Activated CD4-positive, alpha-beta T cell treated with anti-CD3 and anti-CD28 coated beads, Interleukin-2, amount 10 ng/mL, durations not matched to agents 7 days and 5 days (primary cell): ENCODE measurements at regions not wholly inside any gene's neighbourhood (a gene's known extent, or its start where the extent isn't known, plus 50 kb on each side); places are given as distances from the start of the nearest gene placed in this dataset.

Source experiments
- CTCF ChIA-PET: fragments of 350-600 bp; sonication (Branson Sonifier 250); formaldehyde crosslinking; loops from one replicate; lab custom pipeline; 2021; ENCODE audit warnings: antibody characterized with exemption; lab: Charles Lee
- POLR2A ChIA-PET: fragments of 350-600 bp; sonication (Branson Sonifier 250); formaldehyde crosslinking; loops from one replicate; lab custom pipeline; 2021; ENCODE audit warnings: antibody characterized with exemption; lab: Charles Lee
- DNase-seq: peaks from one replicate; pipeline ENCODE4 v3.0.0-alpha.2; 2020
- H3K27ac Mint-ChIP-seq: one replicate; pipeline ENCODE4 v1.8.0; 2021; ENCODE audit warnings: mild to moderate bottlenecking, moderate library complexity, mixed read lengths
- H3K27me3 Mint-ChIP-seq: one replicate; pipeline ENCODE4 v1.8.0; 2021; ENCODE audit warnings: mixed read lengths
- H3K36me3 Mint-ChIP-seq: one replicate; pipeline ENCODE4 v1.8.0; 2021; ENCODE audit warnings: low read depth, mixed read lengths
- H3K4me1 Mint-ChIP-seq: one replicate; pipeline ENCODE4 v1.8.0; 2021; ENCODE audit warnings: mixed read lengths
- H3K4me3 Mint-ChIP-seq: one replicate; pipeline ENCODE4 v1.8.0; 2021; ENCODE audit warnings: mild to moderate bottlenecking, moderate library complexity, mixed read lengths
- H3K9me3 Mint-ChIP-seq: one replicate; pipeline ENCODE4 v1.8.0; 2021; ENCODE audit warnings: mixed read lengths

GRCh38 chr14:84013424-84013823 is 1516.5 kb upstream of the FLRT2 start:
- no peaks in the 10 kb centered on the region for H3K27me3 Mint-ChIP-seq
- H3K4me3 Mint-ChIP-seq, result no peak overlapping the region
- no peaks in the 10 kb centered on the region for H3K4me1 Mint-ChIP-seq
- POLR2A ChIA-PET, result no interaction called here
- H3K36me3 Mint-ChIP-seq, result no peaks in the 10 kb centered on the region
- H3K27ac Mint-ChIP-seq, result no peak overlapping the region
- DNase-seq, result no peak
- peaks cover 2% of the 10 kb centered on the region for H3K9me3 Mint-ChIP-seq
- CTCF ChIA-PET, result no interaction called here

GRCh38 chr14:84017495-84017894 is 1512.4 kb upstream of the FLRT2 start:
- H3K36me3 Mint-ChIP-seq, result no peaks in the 10 kb centered on the region
- no peaks in the 10 kb centered on the region for H3K27me3 Mint-ChIP-seq
- no peak overlapping the region for H3K27ac Mint-ChIP-seq
- ChIA-PET CTCF (no interaction called here), POLR2A (no interaction called here)
- H3K4me3 Mint-ChIP-seq, result no peak overlapping the region
- peaks cover under 1% of the 10 kb centered on the region for H3K9me3 Mint-ChIP-seq
- no peak for DNase-seq
- no peaks in the 10 kb centered on the region for H3K4me1 Mint-ChIP-seq

- Mint-ChIP-seq H3K27ac (no peak overlapping the region), H3K9me3 (no peaks in the 10 kb centered on the region), H3K4me3 (no peak overlapping the region), H3K4me1 (no peaks in the 10 kb centered on the region), H3K36me3 (no peaks in the 10 kb centered on the region), H3K27me3 (no peaks in the 10 kb centered on the region)
- ChIA-PET POLR2A (interaction anchor here (0.6 kb wide), 1 partner anchor 135 kb away, joined by 3 read pairs; no protein-coding TSS in a partner anchor), CTCF (no interaction called here)
- no peak for DNase-seq
Observed at GRCh38 chr14:84021433-84021832, 1508.5 kb upstream of the FLRT2 start.

- no peaks in the 10 kb centered on the region for H3K9me3 Mint-ChIP-seq
- DNase-seq, result no peak
- POLR2A ChIA-PET, result no interaction called here
- no peaks in the 10 kb centered on the region for H3K4me1 Mint-ChIP-seq
- H3K27ac Mint-ChIP-seq, result no peak overlapping the region
- no peaks in the 10 kb centered on the region for H3K36me3 Mint-ChIP-seq
- CTCF ChIA-PET, result no interaction called here
- H3K27me3 Mint-ChIP-seq, result no peaks in the 10 kb centered on the region
- H3K4me3 Mint-ChIP-seq, result no peak overlapping the region
Observed at GRCh38 chr14:84024231-84024820, 1505.6 kb upstream of the FLRT2 start.

- CTCF ChIA-PET, result no interaction called here
Observed at GRCh38 chr14:84025106-84026012, 1504.6 kb upstream of the FLRT2 start.

GRCh38 chr14:84027351-84027750 is 1502.6 kb upstream of the FLRT2 start:
- H3K9me3 Mint-ChIP-seq, result peaks cover 3% of the 10 kb centered on the region
- ChIA-PET CTCF (no interaction called here), POLR2A (no interaction called here)
- no peaks in the 10 kb centered on the region for H3K36me3 Mint-ChIP-seq
- no peaks in the 10 kb centered on the region for H3K27me3 Mint-ChIP-seq
- no peak overlapping the region for H3K4me3 Mint-ChIP-seq
- no peak for DNase-seq
- no peaks in the 10 kb centered on the region for H3K4me1 Mint-ChIP-seq
- H3K27ac Mint-ChIP-seq, result no peak overlapping the region

More at GRCh38 chr14:84025106-84026012, 1504.6 kb upstream of the FLRT2 start:
- H3K9me3 Mint-ChIP-seq, result peaks cover 3% of the 10 kb centered on the region
- POLR2A ChIA-PET, result no interaction called here
- H3K36me3 Mint-ChIP-seq, result no peaks in the 10 kb centered on the region
- H3K4me1 Mint-ChIP-seq, result no peaks in the 10 kb centered on the region
- DNase-seq, result no peak
- H3K27me3 Mint-ChIP-seq, result no peaks in the 10 kb centered on the region
- no peak overlapping the region for H3K4me3 Mint-ChIP-seq
- H3K27ac Mint-ChIP-seq, result no peak overlapping the region

GRCh38 chr14:84028080-84028604 is 1501.8 kb upstream of the FLRT2 start:
- no peaks in the 10 kb centered on the region for H3K27me3 Mint-ChIP-seq
- CTCF ChIA-PET, result no interaction called here
- H3K4me1 Mint-ChIP-seq, result no peaks in the 10 kb centered on the region
- DNase-seq, result no peak
- POLR2A ChIA-PET, result no interaction called here
- H3K36me3 Mint-ChIP-seq, result no peaks in the 10 kb centered on the region
- H3K4me3 Mint-ChIP-seq, result no peak overlapping the region
- H3K9me3 Mint-ChIP-seq, result peaks cover 3% of the 10 kb centered on the region
- H3K27ac Mint-ChIP-seq, result peak overlapping the region; percentile 58

GRCh38 chr14:84029246-84029645 is 1500.7 kb upstream of the FLRT2 start:
- CTCF ChIA-PET, result no interaction called here
- H3K4me1 Mint-ChIP-seq, result no peaks in the 10 kb centered on the region

GRCh38 chr14:84029720-84030119 is 1500.2 kb upstream of the FLRT2 start:
- H3K4me1 Mint-ChIP-seq, result no peaks in the 10 kb centered on the region
- peaks cover 3% of the 10 kb centered on the region for H3K9me3 Mint-ChIP-seq
- no peak overlapping the region for H3K27ac Mint-ChIP-seq
- CTCF ChIA-PET, result no interaction called here
- DNase-seq, result no peak
- POLR2A ChIA-PET, result no interaction called here
- H3K27me3 Mint-ChIP-seq, result no peaks in the 10 kb centered on the region
- no peak overlapping the region for H3K4me3 Mint-ChIP-seq
- no peaks in the 10 kb centered on the region for H3K36me3 Mint-ChIP-seq

More at GRCh38 chr14:84029246-84029645, 1500.7 kb upstream of the FLRT2 start:
- no peaks in the 10 kb centered on the region for H3K27me3 Mint-ChIP-seq
- POLR2A ChIA-PET, result no interaction called here
- H3K27ac Mint-ChIP-seq, result no peak overlapping the region
- no peak for DNase-seq
- no peaks in the 10 kb centered on the region for H3K36me3 Mint-ChIP-seq
- peaks cover 3% of the 10 kb centered on the region for H3K9me3 Mint-ChIP-seq
- H3K4me3 Mint-ChIP-seq, result no peak overlapping the region

- Mint-ChIP-seq H3K36me3 (no peaks in the 10 kb centered on the region), H3K4me1 (peaks cover 5% of the 10 kb centered on the region), H3K4me3 (no peak overlapping the region), H3K9me3 (peaks cover 2% of the 10 kb centered on the region), H3K27ac (no peak overlapping the region), H3K27me3 (no peaks in the 10 kb centered on the region)
- CTCF ChIA-PET, result no interaction called here
- no peak for DNase-seq
- POLR2A ChIA-PET, result no interaction called here
Observed at GRCh38 chr14:84036840-84037239, 1493.1 kb upstream of the FLRT2 start.

GRCh38 chr14:84037593-84037992 is 1492.4 kb upstream of the FLRT2 start:
- no peak overlapping the region for H3K27ac Mint-ChIP-seq
- ChIA-PET CTCF (no interaction called here), POLR2A (no interaction called here)
- H3K4me1 Mint-ChIP-seq, result peaks cover 5% of the 10 kb centered on the region
- no peaks in the 10 kb centered on the region for H3K27me3 Mint-ChIP-seq
- H3K4me3 Mint-ChIP-seq, result no peak overlapping the region
- no peaks in the 10 kb centered on the region for H3K36me3 Mint-ChIP-seq
- H3K9me3 Mint-ChIP-seq, result peaks cover 2% of the 10 kb centered on the region
- DNase-seq, result no peak

GRCh38 chr14:84040101-84040500 is 1489.8 kb upstream of the FLRT2 start:
- Mint-ChIP-seq H3K9me3 (peaks cover 2% of the 10 kb centered on the region), H3K36me3 (no peaks in the 10 kb centered on the region), H3K4me3 (no peak overlapping the region), H3K27ac (no peak overlapping the region), H3K27me3 (no peaks in the 10 kb centered on the region), H3K4me1 (peaks cover 5% of the 10 kb centered on the region)
- ChIA-PET CTCF (no interaction called here), POLR2A (no interaction called here)
- no peak for DNase-seq

- H3K4me1 Mint-ChIP-seq, result peaks cover 5% of the 10 kb centered on the region
- POLR2A ChIA-PET, result no interaction called here
- CTCF ChIA-PET, result no interaction called here
- no peaks in the 10 kb centered on the region for H3K27me3 Mint-ChIP-seq
- H3K27ac Mint-ChIP-seq, result no peak overlapping the region
- no peak for DNase-seq
- H3K4me3 Mint-ChIP-seq, result no peak overlapping the region
- peaks cover 2% of the 10 kb centered on the region for H3K9me3 Mint-ChIP-seq
- H3K36me3 Mint-ChIP-seq, result no peaks in the 10 kb centered on the region
Observed at GRCh38 chr14:84041421-84041820, 1488.5 kb upstream of the FLRT2 start.
